HepG2 (cell line): ENCODE measurements at regions not wholly inside any gene's neighbourhood (a gene's known extent, or its start where the extent isn't known, plus 50 kb on each side); places are given as distances from the start of the nearest gene placed in this dataset.

ENCODE experiments used
- CTCF ChIP-seq: sonication (generic); formaldehyde crosslinking; IDR thresholded peaks from 2 replicates; pipeline ENCODE4 v1.5.0; 2020; ENCODE audit warnings: mild to moderate bottlenecking, missing genetic modification reagents, moderate library complexity
- HNRNPK ChIP-seq: fragments of 200-400 bp; formaldehyde crosslinking; IDR thresholded peaks from 2 replicates; pipeline ENCODE4 v1.6.1; 2018; ENCODE audit warnings: low read length, low read depth, moderate library complexity, mild to moderate bottlenecking; ENCODE audit not compliant: poor library complexity, severe bottlenecking
- PAF1 ChIP-seq: IDR thresholded peaks from 2 replicates; pipeline ENCODE4 v1.6.1; 2016; ENCODE audit warnings: missing genetic modification reagents, missing compliant biosample characterization
- TBX3 ChIP-seq: fragments of 450-650 bp; IDR thresholded peaks from 2 replicates; pipeline ENCODE4 v1.6.1; 2017; ENCODE audit warnings: antibody characterized with exemption, mild to moderate bottlenecking, inconsistent platforms, borderline replicate concordance
- TFE3 ChIP-seq: IDR thresholded peaks from 2 replicates; pipeline ENCODE4 v1.6.1; 2016
- THAP7 ChIP-seq: sonication (generic); formaldehyde crosslinking; IDR thresholded peaks from 2 replicates; pipeline ENCODE4 v1.8.1; 2023; ENCODE audit warnings: mild to moderate bottlenecking, missing genetic modification reagents
- USF2 ChIP-seq, 2 experiments: sonication (generic) in 1 of 2; formaldehyde crosslinking in 1 of 2; IDR thresholded peaks; 2 replicates each; pipeline versions ENCODE4 v1.5.1 to v1.6.1; 2011 to 2020; ENCODE audit warnings: borderline replicate concordance in 1 of 2, low read depth in 1 of 2, low read length in 1 of 2, mild to moderate bottlenecking in 1 of 2, missing genetic modification reagents in 1 of 2, moderate library complexity in 1 of 2
- ZNF670 ChIP-seq: sonication (generic); formaldehyde crosslinking; IDR thresholded peaks from 2 replicates; pipeline ENCODE4 v1.8.0; 2022; ENCODE audit warnings: mild to moderate bottlenecking, missing genetic modification reagents, borderline replicate concordance

- TF ChIP-seq CTCF: no peak
- no peak for TF ChIP-seq ZNF670 (CRISPR knock-in tag)
- no peak for TF ChIP-seq TFE3 (CRISPR knock-in tag)
- TF ChIP-seq PAF1 (CRISPR knock-in tag): no peak
- no peak for TF ChIP-seq THAP7 (CRISPR knock-in tag)
- no peak for TF ChIP-seq USF2 (IDR thresholded peaks at IDR 0.05; ENCODE audit: low read depth, low read length)
- TF ChIP-seq USF2 (CRISPR knock-in tag; IDR thresholded peaks at IDR 0.05; ENCODE audit: borderline replicate concordance): no peak
- TF ChIP-seq TBX3: no peak
- no peak for TF ChIP-seq HNRNPK
These were observed 128.6 kb upstream of the HDAC4 start for GRCh38 chr2:239529313-239530015.
